Spleen (tissue), 7 donors: ENCODE measurements at regions not wholly inside any gene's neighbourhood (a gene's known extent, or its start where the extent isn't known, plus 50 kb on each side); places are given as distances from the start of the nearest gene placed in this dataset.

Source experiments
- POLR2A ChIP-seq, 3 donors: fragments of 450-650 bp; IDR thresholded peaks; one replicate each; pipeline ENCODE4 v1.5.1; 2017; ENCODE audit warnings: antibody characterized with exemption in 3 of 3, mild to moderate bottlenecking in 1 of 3
- POLR2AphosphoS5 ChIP-seq, 3 donors: sonication (generic); formaldehyde crosslinking; IDR thresholded peaks; one replicate each; pipeline ENCODE4 v1.5.1; 2017; ENCODE audit warnings: antibody characterized with exemption in 3 of 3
- TF ChIP-seq, protein P1 (sequence below), 11 experiments: fragments of 200-600 bp in 7 of 11; fragments of 450-650 bp in 4 of 11; sonication (generic) in 4 of 11; IDR thresholded peaks in 8 of 11; conservative IDR thresholded peaks in 3 of 11; 1 replicate in 7 of 11; 2 replicates in 4 of 11; pipeline versions ENCODE4 v1.4.0 to v1.8.0; 2016 to 2021; ENCODE audit warnings: antibody characterized with exemption in 11 of 11, inconsistent platforms in 4 of 11, mild to moderate bottlenecking in 1 of 11
- donor health status: DM: no; HTN: no; CAD: no; lungs with moderate emphysema.
- donor health status: DM: no; HTN: no; CAD: no.
- donor health status: DM: no; HTN: no; CAD: no.

DNA sequence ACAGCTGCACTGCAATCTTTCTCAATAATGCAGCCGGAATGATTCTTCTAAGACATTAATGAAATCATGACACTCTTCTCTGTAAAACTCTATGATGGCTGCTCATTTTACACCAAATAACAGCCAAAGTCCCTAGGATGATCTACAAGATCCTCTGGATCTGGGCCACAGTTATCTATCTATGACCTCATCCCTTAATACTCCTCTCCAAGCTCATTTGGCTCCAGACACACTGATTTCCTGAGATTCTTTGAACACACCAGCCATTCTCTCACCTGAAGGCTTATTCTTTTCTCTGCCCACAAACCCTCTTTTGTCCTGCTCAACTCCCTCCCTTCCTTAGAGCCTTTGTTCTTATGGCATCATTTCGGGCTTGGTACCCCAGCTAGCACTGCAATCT lies 577.4 kb upstream of the ANKRD30A start:
- TF ChIP-seq POLR2AphosphoS5 (IDR thresholded peaks at IDR 0.05) (no peak), POLR2A (IDR thresholded peaks at IDR 0.05) (no peak)
- TF ChIP-seq, protein P1, sequence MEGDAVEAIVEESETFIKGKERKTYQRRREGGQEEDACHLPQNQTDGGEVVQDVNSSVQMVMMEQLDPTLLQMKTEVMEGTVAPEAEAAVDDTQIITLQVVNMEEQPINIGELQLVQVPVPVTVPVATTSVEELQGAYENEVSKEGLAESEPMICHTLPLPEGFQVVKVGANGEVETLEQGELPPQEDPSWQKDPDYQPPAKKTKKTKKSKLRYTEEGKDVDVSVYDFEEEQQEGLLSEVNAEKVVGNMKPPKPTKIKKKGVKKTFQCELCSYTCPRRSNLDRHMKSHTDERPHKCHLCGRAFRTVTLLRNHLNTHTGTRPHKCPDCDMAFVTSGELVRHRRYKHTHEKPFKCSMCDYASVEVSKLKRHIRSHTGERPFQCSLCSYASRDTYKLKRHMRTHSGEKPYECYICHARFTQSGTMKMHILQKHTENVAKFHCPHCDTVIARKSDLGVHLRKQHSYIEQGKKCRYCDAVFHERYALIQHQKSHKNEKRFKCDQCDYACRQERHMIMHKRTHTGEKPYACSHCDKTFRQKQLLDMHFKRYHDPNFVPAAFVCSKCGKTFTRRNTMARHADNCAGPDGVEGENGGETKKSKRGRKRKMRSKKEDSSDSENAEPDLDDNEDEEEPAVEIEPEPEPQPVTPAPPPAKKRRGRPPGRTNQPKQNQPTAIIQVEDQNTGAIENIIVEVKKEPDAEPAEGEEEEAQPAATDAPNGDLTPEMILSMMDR (IDR thresholded peaks at IDR 0.05 in 8 of 11, conservative IDR thresholded peaks at IDR 0.05 in 3 of 11), result no peak
